T-helper 17 cell (primary cell): ENCODE measurements at regions not wholly inside any gene's neighbourhood (a gene's known extent, or its start where the extent isn't known, plus 50 kb on each side); places are given as distances from the start of the nearest gene placed in this dataset.

Source experiments
- ATAC-seq: fragments of 150-1000 bp; cut with Tn5 transposase; 2 replicates; pipeline ENCODE4 v1.10.0; 2021; ENCODE audit warnings: mild to moderate bottlenecking, moderate library complexity
- DNase-seq, 3 donors: peaks; one replicate each; pipeline versions ENCODE4 v3.0.0 to v3.0.0-alpha.2; 2020 to 2021
- H3K9me3 ChIP-seq: one replicate; pipeline ENCODE4 v1.7.0; 2013; ENCODE audit warnings: low read length, mild to moderate bottlenecking; ENCODE audit not compliant: control insufficient read depth, poor library complexity, severe bottlenecking
- H3K27ac Mint-ChIP-seq: one replicate; pipeline ENCODE4 v1.8.0; 2022; ENCODE audit warnings: mild to moderate bottlenecking, moderate library complexity, mixed read lengths
- H3K27me3 Mint-ChIP-seq: one replicate; pipeline ENCODE4 v1.8.0; 2022; ENCODE audit warnings: mixed read lengths
- H3K36me3 Mint-ChIP-seq: one replicate; pipeline ENCODE4 v1.8.0; 2022; ENCODE audit warnings: low read depth, mixed read lengths
- H3K4me1 Mint-ChIP-seq: one replicate; pipeline ENCODE4 v1.8.0; 2022; ENCODE audit warnings: mild to moderate bottlenecking, mixed read lengths
- H3K4me3 Mint-ChIP-seq: one replicate; pipeline ENCODE4 v1.8.0; 2022; ENCODE audit warnings: mild to moderate bottlenecking, moderate library complexity, mixed read lengths

DNA sequence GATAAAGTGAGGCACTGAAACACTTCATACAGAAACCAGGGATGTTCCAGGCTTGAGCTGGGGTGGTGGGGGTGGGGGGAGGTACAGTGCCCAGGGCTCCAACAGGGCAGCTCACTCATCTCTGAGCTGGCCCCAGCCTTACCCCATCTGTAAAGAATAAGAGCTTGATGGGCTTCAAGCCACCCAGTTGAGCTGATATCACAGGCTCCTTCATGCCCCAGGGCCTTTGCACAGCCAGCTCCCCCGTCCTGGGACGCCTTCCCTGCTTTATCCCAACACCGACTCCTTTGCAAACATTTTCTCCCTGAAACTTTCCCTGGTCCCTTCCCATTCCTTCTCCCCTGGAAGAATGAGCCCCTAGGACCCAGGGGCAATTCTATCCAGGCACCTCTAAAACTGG is 261.7 kb downstream of the PARN start:
- Mint-ChIP-seq H3K27me3 (peaks cover 23% of the 10 kb centered on the region), H3K4me3 (no peak overlapping the region), H3K4me1 (no peaks in the 10 kb centered on the region), H3K36me3 (no peaks in the 10 kb centered on the region), H3K27ac (no peak overlapping the region)
- no peaks in the 10 kb centered on the region for H3K9me3 ChIP-seq
- DNase-seq (no peak), ATAC-seq (no peak)

DNA sequence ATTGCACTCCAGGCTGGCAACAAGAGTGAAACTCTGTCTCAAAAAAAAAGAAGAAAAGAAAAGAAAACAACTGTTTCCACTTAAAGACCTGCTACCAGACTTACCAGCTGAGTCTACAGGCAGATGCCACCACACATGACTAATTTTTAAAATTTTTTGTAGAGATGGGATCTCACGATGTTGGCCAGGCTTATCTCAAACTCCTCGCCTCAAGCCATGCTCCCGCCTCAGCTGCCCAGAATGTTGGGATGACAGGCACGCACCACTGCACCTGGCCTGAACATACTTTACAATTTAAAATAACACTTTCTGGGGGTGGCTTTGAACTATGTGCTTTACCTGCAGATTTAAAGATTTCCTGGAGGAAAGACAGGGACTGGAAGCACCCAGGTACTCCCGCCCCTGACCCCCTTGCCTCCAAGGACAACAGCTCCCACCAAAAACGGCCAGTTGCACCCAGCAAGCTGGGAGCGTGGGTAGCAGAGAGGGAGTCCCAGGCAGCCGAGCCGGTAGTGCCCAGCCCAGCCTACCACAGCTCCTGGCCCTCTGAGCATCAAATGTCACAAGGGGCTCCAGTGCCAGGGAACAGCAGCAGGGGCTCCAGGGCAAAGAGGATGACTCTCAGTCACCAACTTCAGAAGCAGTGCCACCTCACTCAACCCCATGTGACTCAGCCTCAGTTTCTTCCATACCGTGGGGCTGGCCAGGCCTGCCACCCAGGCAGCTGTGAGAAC is 262.9 kb downstream of the PARN start:
- peaks cover 33% of the 10 kb centered on the region for H3K27me3 Mint-ChIP-seq
- H3K9me3 ChIP-seq: no peaks in the 10 kb centered on the region
- DNase-seq (no peak), ATAC-seq (no peak)
- H3K4me3 Mint-ChIP-seq: no peak overlapping the region
- H3K4me1 Mint-ChIP-seq: no peaks in the 10 kb centered on the region
- no peak overlapping the region for H3K27ac Mint-ChIP-seq
- H3K36me3 Mint-ChIP-seq: no peaks in the 10 kb centered on the region

DNA sequence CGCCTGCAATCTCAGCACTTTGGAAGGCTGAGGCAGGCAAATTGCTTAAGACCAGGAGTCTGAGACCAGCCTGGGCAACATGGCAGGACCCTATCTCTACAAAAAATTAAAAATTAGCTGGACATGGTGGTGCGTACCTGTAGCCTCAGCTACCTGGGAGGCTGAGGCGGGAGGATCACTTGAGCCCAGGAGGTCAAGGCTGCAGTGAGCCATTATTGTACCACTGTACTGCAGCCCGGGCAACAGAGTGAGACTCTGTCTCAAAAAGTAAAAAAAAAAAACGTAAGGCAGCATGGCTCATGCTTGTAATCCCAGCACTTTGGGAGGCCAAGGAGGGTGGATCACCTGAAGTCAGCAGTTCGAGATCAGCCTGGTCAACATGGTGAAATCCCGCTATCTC is 263.6 kb downstream of the PARN start:
- H3K36me3 Mint-ChIP-seq: no peaks in the 10 kb centered on the region
- H3K9me3 ChIP-seq: no peaks in the 10 kb centered on the region
- peaks cover 30% of the 10 kb centered on the region for H3K27me3 Mint-ChIP-seq
- no peak for ATAC-seq
- H3K4me1 Mint-ChIP-seq: no peaks in the 10 kb centered on the region
- DNase-seq: no peak
- no peak overlapping the region for H3K27ac Mint-ChIP-seq
- no peak overlapping the region for H3K4me3 Mint-ChIP-seq

DNA sequence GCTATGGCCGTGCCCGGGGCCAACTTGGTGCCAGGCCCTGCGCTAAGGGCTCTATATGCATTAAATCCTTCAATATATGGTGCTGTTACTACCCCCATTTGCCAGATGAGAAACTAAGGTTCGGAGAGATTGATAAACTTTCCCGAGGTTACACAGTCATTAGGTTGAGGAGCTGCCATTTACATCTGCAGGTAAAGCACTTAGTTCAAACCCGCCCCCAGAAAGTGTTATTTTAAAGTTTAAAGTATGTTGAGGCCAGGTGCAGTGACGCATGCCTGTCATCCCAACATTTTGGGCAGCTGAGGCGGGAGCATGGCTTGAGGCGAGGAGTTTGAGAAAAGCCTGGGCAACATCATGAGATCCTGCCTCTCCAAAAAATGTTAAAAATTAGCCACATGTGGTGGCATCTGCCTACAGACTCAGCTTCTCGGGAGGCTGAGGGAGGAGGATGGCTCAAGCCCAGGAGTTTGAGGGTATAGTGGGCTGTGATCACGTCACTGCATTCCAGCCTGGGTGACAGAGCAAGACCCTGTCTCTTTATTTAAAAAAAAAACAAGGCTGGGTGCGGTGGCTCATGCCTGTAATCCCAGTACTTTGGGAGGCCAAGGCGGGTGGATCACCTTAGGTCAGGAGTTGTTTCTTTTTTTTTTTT is 264.7 kb downstream of the PARN start:
- H3K27me3 Mint-ChIP-seq: peaks cover 29% of the 10 kb centered on the region
- no peaks in the 10 kb centered on the region for H3K9me3 ChIP-seq
- H3K27ac Mint-ChIP-seq: no peak overlapping the region
- H3K36me3 Mint-ChIP-seq: no peaks in the 10 kb centered on the region
- ATAC-seq (no peak), DNase-seq (no peak)
- no peaks in the 10 kb centered on the region for H3K4me1 Mint-ChIP-seq
- H3K4me3 Mint-ChIP-seq: no peak overlapping the region

DNA sequence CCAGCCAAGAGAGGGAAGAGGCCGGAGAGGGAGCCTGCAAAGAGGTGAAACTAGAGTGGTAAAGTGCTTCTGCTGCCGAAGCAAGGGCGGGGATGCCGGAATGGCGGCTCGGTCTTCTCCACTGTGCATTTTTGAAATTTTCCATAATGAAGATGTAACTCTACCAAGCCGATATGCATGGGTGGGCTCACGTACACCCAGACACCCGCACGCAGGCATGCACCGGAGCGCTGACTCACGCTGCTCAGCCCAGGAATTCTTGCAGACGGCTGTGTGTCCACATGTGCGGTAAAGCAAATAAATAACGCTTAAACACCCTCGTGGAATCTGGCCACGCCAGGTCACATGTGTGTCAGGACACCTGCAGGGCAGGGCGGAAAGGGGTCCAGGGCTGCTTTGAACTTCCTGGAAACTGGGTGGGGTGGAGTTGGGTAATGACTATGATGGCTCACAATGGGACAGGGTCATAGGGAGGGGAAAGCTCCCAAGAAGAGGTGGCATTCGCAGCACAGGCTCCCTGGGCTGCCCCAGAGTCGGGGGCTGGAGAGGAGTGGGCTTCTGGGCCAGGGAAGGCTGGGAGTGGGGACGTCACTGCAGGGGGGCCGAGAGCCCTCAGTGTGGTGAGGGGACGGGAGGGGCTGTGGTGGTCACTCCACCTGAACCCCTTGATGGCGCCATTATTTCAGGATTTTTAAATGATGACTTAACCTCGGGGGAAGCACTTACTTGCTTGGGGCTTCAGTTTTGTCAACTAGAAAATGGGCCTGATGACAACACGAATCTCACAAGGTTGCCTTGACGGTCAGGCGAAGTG is 265.5 kb downstream of the PARN start:
- peaks cover 29% of the 10 kb centered on the region for H3K27me3 Mint-ChIP-seq
- ATAC-seq (no peak), DNase-seq (no peak)
- H3K27ac Mint-ChIP-seq: no peak overlapping the region
- H3K36me3 Mint-ChIP-seq: no peaks in the 10 kb centered on the region
- H3K4me1 Mint-ChIP-seq: no peaks in the 10 kb centered on the region
- H3K9me3 ChIP-seq: no peaks in the 10 kb centered on the region
- H3K4me3 Mint-ChIP-seq: no peak overlapping the region

DNA sequence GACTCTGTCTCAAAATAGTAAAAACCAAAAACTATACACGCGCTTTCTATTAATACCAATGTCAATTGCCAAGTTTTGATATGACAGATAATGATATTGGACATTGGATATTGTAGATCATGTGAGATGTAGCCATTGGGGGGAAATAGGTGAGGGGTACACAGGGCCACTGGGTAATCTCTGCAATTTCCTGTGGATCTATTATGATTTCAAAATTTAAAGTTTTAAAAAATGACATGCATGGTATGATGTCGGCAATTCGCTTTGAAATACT is 266.0 kb downstream of the PARN start:
- Mint-ChIP-seq H3K4me3 (no peak overlapping the region), H3K4me1 (peaks cover 4% of the 10 kb centered on the region), H3K27me3 (peaks cover 32% of the 10 kb centered on the region), H3K36me3 (no peaks in the 10 kb centered on the region), H3K27ac (no peak overlapping the region)
- DNase-seq (no peak), ATAC-seq (no peak)
- H3K9me3 ChIP-seq: no peaks in the 10 kb centered on the region

DNA sequence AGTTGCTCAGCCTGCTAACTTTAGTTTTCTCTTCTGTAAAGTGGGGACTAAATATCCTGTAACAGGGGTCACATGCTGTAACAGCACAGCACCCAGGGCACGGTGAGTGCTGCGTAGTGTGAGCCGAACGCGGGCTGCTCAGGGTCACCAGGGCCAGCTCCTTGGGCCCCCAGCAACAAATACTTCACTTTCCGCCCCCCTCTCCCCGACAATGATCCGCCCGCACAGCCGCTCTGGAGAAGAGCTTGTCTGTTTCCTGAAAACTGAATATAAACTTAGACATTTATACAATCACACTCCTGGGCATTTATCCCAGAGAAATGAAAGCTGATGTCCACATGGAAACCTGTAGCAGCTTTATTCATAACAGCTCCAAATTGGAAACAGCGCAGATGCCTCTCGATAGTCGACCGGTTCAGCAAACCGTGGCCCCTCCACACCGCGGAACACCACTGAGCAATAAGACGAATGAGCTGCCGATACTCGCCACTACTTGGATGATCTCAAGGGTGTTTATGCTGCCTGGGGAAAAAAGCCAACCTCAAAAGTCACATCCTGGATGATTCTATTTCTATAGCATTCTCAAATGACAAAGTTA is 267.2 kb downstream of the PARN start:
- no peak overlapping the region for H3K27ac Mint-ChIP-seq
- no peak overlapping the region for H3K4me3 Mint-ChIP-seq
- no peaks in the 10 kb centered on the region for H3K9me3 ChIP-seq
- peaks cover 6% of the 10 kb centered on the region for H3K4me1 Mint-ChIP-seq
- H3K36me3 Mint-ChIP-seq: no peaks in the 10 kb centered on the region
- H3K27me3 Mint-ChIP-seq: peaks cover 37% of the 10 kb centered on the region
- no peak for DNase-seq
- ATAC-seq: no peak

DNA sequence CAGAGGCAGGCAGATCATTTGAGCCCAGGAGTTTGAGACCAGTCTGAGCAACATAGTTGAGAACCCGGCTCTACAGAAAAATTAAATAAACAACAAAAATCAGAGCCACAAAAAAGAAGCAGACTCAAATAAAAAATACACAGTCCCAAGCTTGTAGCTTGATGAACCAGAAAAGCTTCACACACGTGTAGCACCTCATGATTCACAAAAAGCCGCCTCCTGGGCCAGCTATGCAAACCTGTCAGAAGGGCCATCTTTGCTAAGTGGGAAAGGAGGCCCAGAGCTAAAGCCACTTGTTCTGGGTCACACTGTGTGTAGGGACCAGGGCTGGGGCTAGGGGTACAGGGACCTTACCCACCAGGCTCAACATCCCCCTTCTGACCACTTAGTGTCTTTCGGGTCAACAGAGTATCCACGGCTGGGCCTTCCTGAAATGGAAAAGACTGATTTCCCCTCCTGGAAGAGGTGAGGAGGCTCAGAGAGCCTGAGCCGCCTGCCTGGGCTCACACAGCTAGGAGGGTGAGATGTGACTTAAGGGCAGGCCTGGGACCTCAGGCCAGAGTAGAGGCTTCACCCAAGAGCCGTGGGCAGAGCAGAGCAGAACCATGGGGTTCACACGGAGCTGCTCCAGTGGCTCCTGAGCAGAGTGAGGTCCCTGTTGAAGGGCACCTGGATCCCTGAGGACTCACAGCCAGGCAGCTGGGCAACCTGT is 269.6 kb downstream of the PARN start:
- no peak overlapping the region for H3K27ac Mint-ChIP-seq
- H3K4me3 Mint-ChIP-seq: no peak overlapping the region
- no peak for ATAC-seq
- H3K9me3 ChIP-seq: no peaks in the 10 kb centered on the region
- H3K4me1 Mint-ChIP-seq: peaks cover 7% of the 10 kb centered on the region
- peaks cover 37% of the 10 kb centered on the region for H3K27me3 Mint-ChIP-seq
- H3K36me3 Mint-ChIP-seq: no peaks in the 10 kb centered on the region
- no peak for DNase-seq

DNA sequence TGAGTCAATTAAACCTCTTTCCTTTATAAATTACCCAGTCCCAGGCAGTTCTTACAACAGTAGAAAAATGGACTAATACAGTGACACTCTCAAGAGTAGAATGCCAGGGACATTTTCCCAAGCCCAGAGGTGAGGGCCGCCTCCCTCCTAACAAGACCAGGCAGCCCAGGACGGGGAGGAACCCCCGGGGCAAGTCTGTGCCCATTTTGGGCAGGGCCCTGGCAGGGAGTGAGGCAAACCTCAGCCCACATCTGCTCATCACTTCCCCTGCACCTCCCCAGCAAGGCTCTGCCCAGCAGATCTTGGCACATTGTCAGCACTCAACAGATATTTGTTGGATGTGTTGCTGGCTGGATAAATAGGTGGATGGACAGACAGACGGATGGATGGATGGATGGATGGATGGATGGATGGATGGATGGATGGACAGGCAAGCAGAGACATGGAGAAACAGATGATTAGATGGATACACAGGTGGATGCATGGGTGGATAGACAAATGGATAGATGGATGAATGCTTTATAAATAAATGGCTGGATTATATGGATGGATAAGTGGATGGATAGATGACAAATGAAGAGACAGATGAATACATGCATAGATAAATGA is 271.3 kb downstream of the PARN start:
- peaks cover 15% of the 10 kb centered on the region for H3K4me1 Mint-ChIP-seq
- ATAC-seq: no peak
- H3K36me3 Mint-ChIP-seq: no peaks in the 10 kb centered on the region

DNA sequence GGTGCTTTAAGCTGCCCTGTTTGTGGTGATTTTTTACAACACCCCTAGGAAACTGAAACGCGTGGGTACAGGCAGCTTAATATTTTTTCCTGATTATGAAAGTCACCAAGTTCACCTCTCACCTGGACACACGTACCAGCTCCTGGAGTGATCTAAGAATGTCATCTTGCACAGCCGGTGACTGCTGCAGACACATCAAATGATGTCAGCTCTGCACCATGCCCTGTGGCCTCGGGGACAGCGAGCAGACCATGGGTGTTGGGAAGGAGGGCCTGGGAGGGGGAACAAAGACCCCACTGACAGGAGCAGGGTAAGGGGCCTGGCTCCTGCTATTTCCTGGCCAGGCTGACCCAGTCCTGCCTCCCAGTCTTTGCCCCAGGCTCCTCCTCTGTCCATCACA is 272.7 kb downstream of the PARN start:
- Mint-ChIP-seq H3K4me1 (peaks cover 15% of the 10 kb centered on the region), H3K4me3 (no peak overlapping the region), H3K27me3 (peaks cover 8% of the 10 kb centered on the region), H3K36me3 (no peaks in the 10 kb centered on the region), H3K27ac (no peak overlapping the region)
- ATAC-seq: no peak
- DNase-seq: no peak
- H3K9me3 ChIP-seq: no peaks in the 10 kb centered on the region

More for the DNA sequence above, 271.3 kb downstream of the PARN start:
- H3K9me3 ChIP-seq: no peaks in the 10 kb centered on the region
- Mint-ChIP-seq H3K4me3 (no peak overlapping the region), H3K27me3 (peaks cover 22% of the 10 kb centered on the region), H3K27ac (no peak overlapping the region)
- DNase-seq: no peak

DNA sequence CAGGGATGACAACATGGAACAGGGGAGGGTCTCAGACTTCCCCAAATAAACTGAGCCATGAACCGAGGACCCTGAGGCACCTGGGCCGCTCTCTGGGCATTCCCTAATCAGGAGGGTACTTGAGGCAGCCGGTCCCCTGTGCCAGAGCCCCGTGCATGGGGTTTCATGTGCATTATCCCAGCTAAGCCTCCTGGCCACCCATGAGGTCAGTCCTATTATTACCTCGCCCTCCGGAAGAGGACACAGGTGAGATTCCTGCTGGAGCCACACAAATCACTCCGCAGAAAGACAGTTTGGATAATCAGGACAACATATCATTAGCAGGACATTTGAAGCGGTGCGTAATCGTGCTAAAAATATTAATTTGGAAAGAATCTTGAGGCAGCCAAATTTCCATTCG is 274.0 kb downstream of the PARN start:
- Mint-ChIP-seq H3K4me3 (no peak overlapping the region), H3K27me3 (peaks cover 8% of the 10 kb centered on the region), H3K27ac (no peak overlapping the region), H3K36me3 (no peaks in the 10 kb centered on the region), H3K4me1 (peaks cover 15% of the 10 kb centered on the region)
- DNase-seq: no peak
- H3K9me3 ChIP-seq: no peaks in the 10 kb centered on the region
- no peak for ATAC-seq

DNA sequence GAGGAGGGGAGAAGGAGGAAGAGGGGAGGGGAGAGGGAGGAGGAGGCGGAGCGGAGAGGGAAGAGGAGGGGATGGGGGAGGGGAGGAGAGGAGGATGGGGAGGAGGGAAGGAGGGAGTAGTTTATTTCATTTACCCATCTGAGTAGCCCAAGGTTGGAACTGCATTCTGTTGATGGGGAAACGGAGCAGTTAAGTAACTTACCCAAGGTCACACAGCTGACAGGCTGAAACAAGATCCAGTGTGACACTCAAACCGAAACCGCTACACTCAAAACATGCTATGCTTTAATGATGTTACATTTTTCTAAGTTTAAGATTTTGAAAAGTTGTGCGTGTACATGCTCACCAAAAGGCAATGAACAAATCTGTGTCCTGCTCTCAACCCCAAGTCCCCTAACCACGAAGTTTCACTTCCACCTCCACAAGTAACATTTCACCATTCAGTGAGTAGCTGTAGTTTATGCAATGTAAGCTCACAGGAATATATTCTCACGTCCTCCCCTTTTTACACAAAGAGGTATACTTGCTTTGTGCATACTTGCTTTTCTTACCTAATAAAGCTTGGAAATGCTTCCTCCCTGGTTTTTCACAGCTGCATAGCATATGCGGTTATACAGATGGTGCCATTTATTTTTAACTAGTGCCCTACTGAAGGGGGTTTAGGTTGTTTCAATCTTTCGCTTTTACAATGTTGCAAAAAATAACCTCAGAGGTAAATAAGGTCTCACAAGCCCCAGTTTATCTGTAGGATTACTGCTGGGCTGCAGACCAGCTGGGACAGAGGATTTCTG is 275.3 kb downstream of the PARN start:
- peak overlapping the region; percentile 83 for H3K4me3 Mint-ChIP-seq
- H3K4me1 Mint-ChIP-seq: peaks cover 15% of the 10 kb centered on the region
- DNase-seq (no peak), ATAC-seq (peak; percentile 82)
- H3K36me3 Mint-ChIP-seq: no peaks in the 10 kb centered on the region
- H3K27ac Mint-ChIP-seq: no peak overlapping the region
- H3K9me3 ChIP-seq: no peaks in the 10 kb centered on the region
- peaks cover 8% of the 10 kb centered on the region for H3K27me3 Mint-ChIP-seq
